Left ventricle myocardium inferior (tissue), 1 donor: ENCODE measurements at regions not wholly inside any gene's neighbourhood (a gene's known extent, or its start where the extent isn't known, plus 50 kb on each side); places are given as distances from the start of the nearest gene placed in this dataset.

Experiments used
- DNase-seq: peaks from one replicate; pipeline ENCODE4 v3.0.0-alpha.2; 2020
- H3K27ac ChIP-seq: fragments of 200-600 bp; replicated peaks from 2 replicates; pipeline ENCODE4 v1.8.0; 2021
- H3K27me3 ChIP-seq: fragments of 200-600 bp; 2 replicates; pipeline ENCODE4 v1.8.0; 2021; ENCODE audit warnings: low read depth
- H3K36me3 ChIP-seq: fragments of 200-600 bp; 2 replicates; pipeline ENCODE4 v1.8.0; 2021
- H3K4me1 ChIP-seq: fragments of 200-600 bp; 2 replicates; pipeline ENCODE4 v1.8.0; 2021
- H3K4me3 ChIP-seq: fragments of 200-600 bp; 2 replicates; pipeline ENCODE4 v1.8.0; 2021; ENCODE audit warnings: mild to moderate bottlenecking, moderate library complexity
- H3K9me3 ChIP-seq: fragments of 200-600 bp; replicated peaks from 2 replicates; pipeline ENCODE4 v1.8.0; 2021
- intact Hi-C: fragments of 100-400 bp; cut with micrococcal nuclease; formaldehyde crosslinking; loops from one replicate; pipeline ENCODE4 v1.11.0; 2022
- TF ChIP-seq, protein P1 (sequence below): fragments of 200-600 bp; IDR thresholded peaks from 2 replicates; pipeline ENCODE4 v1.8.0; 2021; ENCODE audit warnings: antibody characterized with exemption, mild to moderate bottlenecking, borderline replicate concordance
- donor health status: DM: no; HTN: yes; CAD: no; lungs with severe emphysema.

DNA sequence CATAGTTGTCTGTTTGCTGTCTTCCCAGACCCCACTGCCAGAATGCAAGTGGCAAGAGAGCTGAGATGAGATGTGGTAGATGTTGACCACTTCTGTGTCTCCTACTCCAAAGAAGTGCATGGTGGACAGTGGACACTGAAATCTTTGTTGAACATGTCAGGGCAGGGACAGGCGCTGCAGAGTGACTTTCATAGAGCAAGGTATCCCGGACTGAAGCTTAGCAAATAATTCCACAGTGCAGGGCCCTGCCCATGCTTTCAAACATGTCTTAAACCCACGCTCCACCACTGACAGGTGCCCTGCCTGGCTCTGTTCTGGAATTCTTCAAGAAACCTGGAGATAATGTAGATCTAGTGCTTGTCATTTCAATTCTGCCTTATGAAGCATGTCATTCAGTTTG is 470.5 kb upstream of the ID2 start:
- TF ChIP-seq, protein P1, sequence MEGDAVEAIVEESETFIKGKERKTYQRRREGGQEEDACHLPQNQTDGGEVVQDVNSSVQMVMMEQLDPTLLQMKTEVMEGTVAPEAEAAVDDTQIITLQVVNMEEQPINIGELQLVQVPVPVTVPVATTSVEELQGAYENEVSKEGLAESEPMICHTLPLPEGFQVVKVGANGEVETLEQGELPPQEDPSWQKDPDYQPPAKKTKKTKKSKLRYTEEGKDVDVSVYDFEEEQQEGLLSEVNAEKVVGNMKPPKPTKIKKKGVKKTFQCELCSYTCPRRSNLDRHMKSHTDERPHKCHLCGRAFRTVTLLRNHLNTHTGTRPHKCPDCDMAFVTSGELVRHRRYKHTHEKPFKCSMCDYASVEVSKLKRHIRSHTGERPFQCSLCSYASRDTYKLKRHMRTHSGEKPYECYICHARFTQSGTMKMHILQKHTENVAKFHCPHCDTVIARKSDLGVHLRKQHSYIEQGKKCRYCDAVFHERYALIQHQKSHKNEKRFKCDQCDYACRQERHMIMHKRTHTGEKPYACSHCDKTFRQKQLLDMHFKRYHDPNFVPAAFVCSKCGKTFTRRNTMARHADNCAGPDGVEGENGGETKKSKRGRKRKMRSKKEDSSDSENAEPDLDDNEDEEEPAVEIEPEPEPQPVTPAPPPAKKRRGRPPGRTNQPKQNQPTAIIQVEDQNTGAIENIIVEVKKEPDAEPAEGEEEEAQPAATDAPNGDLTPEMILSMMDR = no peak
- DNase-seq = no peak
- Histone ChIP-seq H3K27ac (no peak overlapping the region), H3K27me3 (no peaks in the 10 kb centered on the region), H3K9me3 (peaks cover 44% of the 10 kb centered on the region), H3K4me1 (no peaks in the 10 kb centered on the region), H3K36me3 (no peaks in the 10 kb centered on the region), H3K4me3 (no peak overlapping the region)
- intact Hi-C loops = loop anchor here (10.0 kb wide), 1 partner anchor 473 kb away; the partner anchor contains the start of gene ID2

DNA sequence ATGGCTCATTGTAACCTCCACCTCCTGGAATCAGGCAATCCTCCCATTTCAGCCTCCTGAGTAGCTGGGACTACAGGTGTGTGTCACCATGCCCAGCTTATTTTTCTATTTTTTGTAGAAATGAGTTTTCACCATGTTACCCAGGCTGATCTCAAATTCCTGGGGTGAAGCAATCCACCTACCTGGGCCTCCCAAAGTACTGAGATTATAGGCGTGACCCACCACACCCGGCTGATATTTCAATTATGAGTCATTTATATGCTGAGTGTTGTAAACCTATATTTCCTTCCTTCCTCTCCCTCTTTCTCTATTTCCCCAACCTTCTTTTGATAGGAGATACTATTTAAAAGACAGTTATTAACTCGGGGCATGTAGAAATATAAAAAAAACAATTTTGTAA is 469.6 kb upstream of the ID2 start:
- no peak overlapping the region for H3K27ac ChIP-seq
- H3K27me3 ChIP-seq = no peaks in the 10 kb centered on the region
- TF ChIP-seq, protein P1 = no peak
- peaks cover 36% of the 10 kb centered on the region for H3K9me3 ChIP-seq
- intact Hi-C loops = loop anchor here (10.0 kb wide), 1 partner anchor 473 kb away; the partner anchor contains the start of gene ID2
- no peak overlapping the region for H3K4me3 ChIP-seq
- H3K4me1 ChIP-seq = peaks cover under 1% of the 10 kb centered on the region
- H3K36me3 ChIP-seq = no peaks in the 10 kb centered on the region
- no peak for DNase-seq

DNA sequence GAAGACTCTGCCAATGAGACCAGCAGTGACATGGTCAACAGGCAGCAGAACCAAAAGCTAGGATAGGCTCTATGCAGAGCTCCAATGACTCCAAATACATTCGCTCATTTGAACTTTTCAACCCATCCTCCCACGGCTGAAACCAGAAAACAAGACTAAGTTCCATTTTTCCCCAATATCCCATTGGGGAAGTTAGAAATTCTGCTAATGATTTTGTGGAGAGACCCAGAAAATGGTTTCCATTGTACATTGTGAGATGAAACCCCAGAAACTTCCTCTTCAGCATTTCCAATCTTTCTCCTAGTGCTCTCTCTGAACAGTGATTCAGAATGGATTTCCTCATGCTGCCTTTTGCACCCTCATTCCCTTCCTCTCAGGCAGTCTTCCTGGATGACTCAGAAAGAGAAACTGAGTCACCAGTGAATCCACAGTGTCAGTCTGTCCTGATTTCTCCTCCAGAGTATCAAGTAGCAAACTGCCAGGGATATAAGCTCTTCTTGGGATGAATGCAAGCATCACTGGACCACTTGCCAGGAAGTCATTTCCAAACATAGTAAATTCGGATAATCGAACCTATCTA is 467.7 kb upstream of the ID2 start:
- H3K4me3 ChIP-seq = no peak overlapping the region
- no peaks in the 10 kb centered on the region for H3K27me3 ChIP-seq
- H3K4me1 ChIP-seq = peaks cover 7% of the 10 kb centered on the region
- intact Hi-C loops = loop anchor here (10.0 kb wide), 1 partner anchor 471 kb away; the partner anchor contains the start of gene ID2
- no peak for DNase-seq
- H3K9me3 ChIP-seq = peaks cover 18% of the 10 kb centered on the region
- no peaks in the 10 kb centered on the region for H3K36me3 ChIP-seq
- H3K27ac ChIP-seq = no peak overlapping the region
- TF ChIP-seq, protein P1 = no peak

DNA sequence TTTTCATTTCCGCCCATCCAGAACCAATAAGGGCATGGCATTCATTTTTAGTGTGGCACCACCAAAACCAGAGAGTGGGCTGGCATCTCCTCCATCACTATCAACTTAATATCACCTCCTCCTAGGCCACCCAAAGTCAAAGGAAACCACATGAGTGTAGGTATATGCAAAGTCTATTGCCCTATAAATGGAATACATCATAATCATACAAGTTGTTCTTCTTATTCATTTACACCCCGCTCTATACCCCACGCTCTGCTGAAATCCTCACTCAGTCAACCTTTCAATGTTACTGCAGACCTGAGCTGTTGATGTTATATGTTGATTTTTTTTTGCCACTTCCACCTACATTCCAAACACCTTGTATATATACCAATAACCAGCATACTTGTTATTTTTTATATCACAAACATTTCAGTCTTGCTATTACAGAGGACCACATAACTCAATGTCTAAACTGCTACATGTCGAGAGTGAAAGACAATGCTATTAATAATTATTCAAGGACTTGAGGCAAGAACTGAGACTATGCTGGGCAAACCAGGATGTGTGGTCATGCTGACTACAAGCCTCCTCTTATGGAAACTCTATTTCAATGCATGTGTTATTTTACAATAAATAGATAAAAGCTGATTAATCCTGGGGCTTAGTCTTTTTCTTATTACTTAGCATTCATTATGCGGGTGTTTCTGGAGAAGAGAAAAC is 466.5 kb upstream of the ID2 start:
- Histone ChIP-seq H3K4me1 (peaks cover 15% of the 10 kb centered on the region), H3K36me3 (no peaks in the 10 kb centered on the region), H3K9me3 (peaks cover 6% of the 10 kb centered on the region), H3K27ac (peak overlapping the region; percentile 20), H3K27me3 (no peaks in the 10 kb centered on the region), H3K4me3 (no peak overlapping the region)
- no peak for DNase-seq
- intact Hi-C loops = loop anchor here (10.0 kb wide), 1 partner anchor 469 kb away; the partner anchor contains the start of gene ID2
- TF ChIP-seq, protein P1 = no peak

DNA sequence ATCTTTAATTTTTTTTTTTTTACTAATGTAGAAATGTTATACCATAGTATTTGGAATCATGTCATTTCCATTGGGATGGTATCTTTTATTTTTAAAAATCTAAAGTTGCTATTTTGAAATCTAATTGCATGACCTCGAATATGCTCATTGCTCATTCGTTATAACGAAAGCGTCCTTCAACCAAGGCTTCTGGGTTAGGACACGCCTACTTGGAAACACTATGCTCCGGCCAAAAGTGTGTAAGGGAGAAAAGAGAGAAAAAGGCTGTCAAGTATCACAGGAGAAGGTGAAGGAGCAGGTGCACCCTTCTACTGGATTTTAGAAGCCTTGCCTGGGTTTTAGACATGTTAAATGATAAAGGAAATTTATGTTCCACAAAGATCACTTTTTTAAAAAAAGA is 465.9 kb upstream of the ID2 start:
- DNase-seq = no peak
- no peak overlapping the region for H3K4me3 ChIP-seq
- no peaks in the 10 kb centered on the region for H3K9me3 ChIP-seq
- peaks cover 21% of the 10 kb centered on the region for H3K4me1 ChIP-seq
- H3K36me3 ChIP-seq = no peaks in the 10 kb centered on the region
- TF ChIP-seq, protein P1 = no peak
- H3K27ac ChIP-seq = peak overlapping the region; percentile 20
- intact Hi-C loops = loop anchor here (10.0 kb wide), 1 partner anchor 469 kb away; the partner anchor contains the start of gene ID2
- no peaks in the 10 kb centered on the region for H3K27me3 ChIP-seq
